GM19463 (cell line): ENCODE measurements at regions not wholly inside any gene's neighbourhood (a gene's known extent, or its start where the extent isn't known, plus 50 kb on each side); places are given as distances from the start of the nearest gene placed in this dataset.
"Not testable (repeated sequence)": the region's sequence is repeated elsewhere in the genome, so short reads cannot be mapped to it uniquely, and the experiment has no call there.

ENCODE experiments used
- ATAC-seq: cut with Tn5 transposase; IDR thresholded peaks from one replicate; pipeline ENCODE4 v1.9.1; 2021; ENCODE audit warnings: mild to moderate bottlenecking, moderate library complexity; ENCODE audit not compliant: unreplicated experiment

DNA sequence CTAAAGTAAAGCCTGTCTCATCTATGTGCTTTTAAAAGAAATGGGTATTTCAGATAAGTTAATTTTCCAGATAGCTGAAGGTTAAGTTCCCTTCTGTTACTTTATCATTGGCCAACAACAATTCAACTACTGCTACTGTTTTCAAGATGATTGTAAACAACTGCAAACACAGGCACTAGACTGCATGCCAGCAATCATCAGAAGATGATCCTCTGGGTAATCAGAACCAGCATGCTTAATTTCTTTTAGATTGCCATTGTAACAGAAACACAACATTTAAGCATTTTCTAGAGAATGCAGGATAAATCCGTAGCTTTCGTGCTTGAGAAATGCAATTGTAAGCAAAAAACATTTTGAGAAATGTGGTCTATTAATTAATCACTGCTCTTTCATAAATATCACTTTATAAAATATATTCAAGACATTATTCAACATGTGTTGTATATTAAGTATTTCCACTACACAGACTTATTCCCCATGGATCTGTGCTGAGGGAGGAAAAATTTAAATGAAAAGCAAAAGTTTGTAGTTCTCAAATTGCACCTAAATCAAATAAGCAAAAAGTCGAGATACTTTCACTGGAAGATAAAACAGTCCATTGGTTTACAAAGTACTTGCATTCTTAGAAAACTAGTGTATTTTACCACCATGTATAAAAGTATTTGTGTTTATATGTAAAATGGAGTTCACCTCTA lies 133.7 kb downstream of the ATL2 start:
- no peak for ATAC-seq

DNA sequence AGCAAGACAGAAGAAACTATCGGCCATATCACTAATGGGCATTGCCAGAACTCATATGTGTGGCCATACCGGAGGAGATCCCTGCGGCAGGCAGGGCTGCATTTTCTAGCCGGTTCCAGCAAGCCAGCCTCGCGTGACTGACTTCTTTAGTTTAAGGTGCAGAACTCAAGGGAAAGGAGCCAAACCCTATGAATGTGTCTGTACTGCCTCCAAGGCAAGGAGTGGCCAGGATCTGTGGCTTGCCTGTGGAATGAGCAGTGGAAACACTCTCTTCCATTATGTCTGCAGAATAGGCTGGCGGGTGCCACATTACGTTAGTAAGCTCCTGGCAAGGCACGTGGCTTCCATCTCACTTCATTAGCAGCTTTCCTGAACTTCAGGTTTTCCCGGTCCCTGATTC lies 137.6 kb downstream of the ATL2 start:
- no peak for ATAC-seq

DNA sequence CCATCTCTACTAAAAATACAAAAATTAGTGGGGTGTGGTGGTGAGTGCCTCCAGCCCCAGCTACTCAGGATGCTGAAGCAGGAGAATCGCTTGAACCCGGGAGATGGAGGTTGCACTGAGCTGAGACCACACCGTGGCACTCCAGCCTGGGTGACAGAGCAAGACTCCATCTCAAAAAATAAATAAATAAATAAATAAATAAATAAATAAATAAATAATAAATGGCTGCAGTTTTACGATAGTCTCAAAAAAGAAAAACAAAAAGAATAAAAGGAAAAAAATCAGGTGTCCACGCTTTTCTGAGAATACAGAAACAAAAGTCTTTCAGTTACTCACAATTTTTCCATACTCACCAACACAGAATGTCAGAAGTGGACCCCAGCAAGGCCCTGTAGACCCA lies 138.4 kb downstream of the ATL2 start:
- ATAC-seq: not testable (repeated sequence)

DNA sequence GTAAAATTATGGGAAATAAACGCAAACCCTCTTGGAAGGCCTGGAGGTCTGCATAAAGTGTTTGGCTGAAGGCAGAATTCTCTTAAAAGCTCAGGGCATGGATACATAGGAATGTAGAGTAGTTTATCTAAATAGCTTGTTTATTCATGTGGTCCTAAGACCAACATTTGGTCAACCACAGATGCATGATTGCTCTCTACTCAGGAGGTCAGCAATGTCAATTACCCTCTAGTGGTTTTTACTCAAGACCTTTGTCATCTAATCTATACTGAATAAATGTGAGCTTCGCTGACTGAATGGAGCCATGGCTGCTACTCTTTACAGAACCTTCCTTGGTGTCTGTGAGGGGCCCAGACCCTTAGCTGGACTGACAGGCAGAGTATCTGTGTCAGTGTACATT lies 139.8 kb downstream of the ATL2 start:
- no peak for ATAC-seq

DNA sequence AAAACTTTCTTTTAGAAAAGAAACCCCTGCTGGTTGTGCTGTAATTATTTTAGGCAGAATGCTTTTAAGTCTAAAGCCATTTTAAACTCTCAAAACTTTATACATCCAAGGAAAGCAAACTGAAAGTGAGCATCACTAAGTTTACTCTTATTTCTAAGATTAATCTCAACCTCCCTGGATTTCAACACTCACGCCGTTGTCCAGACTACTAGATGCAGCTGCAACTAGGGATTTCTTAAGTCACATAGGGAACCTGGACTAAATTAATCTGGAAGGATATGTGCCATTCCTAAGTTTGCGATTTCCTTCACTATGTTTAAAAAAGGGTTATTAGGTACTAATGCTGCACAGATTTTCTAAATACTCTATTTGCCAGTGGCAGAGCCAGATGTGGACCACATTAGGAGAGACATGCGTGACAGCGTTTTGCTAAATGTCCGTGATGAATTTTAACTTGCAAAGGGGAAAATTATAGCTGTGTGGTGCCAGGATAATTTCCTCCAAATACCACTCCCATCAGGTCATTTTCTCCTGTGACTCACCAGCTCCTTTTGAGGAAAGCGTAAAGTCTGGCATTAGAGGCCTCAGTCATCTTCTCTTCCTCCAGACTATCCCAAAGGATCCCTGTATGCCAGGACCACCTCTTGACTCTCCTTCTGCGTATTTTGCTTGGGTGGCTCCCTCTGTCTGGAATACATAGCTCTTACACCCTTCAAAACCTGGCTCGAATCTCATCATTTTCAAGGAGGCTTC lies 143.7 kb downstream of the ATL2 start:
- no peak for ATAC-seq

DNA sequence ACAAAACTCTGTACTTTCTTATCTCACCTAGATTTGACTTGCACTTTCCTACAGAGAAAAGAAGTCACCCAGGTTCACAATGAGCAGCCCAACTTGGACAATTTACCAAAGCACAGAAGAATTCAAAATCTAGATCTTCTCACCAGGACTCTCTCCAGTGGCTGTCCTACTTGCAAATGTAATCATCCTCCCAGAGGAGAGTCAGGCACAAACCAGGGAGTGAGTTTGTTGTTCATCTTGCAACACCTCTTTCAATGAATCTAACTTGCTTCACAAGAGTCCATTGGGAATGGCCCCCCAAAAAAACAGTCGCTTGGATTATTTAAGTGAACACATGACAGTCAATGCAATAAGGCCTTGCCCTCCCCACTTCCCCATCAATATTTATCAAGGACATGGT lies 144.6 kb downstream of the ATL2 start:
- ATAC-seq: no peak

DNA sequence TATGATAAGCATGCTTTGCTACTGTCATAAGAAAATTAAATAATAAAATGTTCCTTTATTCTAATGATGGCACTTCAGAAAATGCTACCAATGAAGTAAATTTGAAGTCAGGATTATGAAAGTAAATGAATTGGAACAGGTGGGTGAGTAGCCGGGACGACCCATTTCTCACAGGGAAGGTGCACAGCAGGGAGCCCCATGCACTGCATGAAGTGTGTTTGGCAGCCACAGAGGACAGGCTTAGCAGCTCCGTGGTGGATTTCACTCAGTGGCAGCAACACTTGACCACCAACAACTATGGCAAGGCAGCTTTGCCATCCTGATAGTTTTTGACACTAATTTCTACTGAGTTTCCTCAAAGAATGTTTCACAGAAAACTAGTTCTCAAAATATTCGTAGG lies 146.3 kb downstream of the ATL2 start:
- no peak for ATAC-seq

DNA sequence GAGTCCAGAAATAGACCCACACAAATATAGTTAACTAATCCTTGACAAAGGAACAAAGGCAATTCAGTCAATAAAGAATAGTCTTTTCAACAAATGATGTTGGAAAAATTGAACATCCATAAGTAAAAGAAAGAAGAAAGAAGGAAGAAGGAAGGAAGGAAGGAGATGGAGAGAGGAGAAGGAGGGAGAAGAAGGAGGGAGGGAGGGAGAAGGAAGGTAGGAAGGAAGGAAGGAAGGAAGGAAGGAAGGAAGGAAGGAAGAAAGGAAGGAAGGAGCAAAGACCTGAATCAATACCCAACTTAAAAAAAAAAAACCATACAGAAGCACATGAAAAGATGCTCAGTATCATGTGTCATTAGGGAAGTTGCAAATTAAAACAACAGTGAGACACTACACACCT lies 148.3 kb downstream of the ATL2 start:
- no peak for ATAC-seq

DNA sequence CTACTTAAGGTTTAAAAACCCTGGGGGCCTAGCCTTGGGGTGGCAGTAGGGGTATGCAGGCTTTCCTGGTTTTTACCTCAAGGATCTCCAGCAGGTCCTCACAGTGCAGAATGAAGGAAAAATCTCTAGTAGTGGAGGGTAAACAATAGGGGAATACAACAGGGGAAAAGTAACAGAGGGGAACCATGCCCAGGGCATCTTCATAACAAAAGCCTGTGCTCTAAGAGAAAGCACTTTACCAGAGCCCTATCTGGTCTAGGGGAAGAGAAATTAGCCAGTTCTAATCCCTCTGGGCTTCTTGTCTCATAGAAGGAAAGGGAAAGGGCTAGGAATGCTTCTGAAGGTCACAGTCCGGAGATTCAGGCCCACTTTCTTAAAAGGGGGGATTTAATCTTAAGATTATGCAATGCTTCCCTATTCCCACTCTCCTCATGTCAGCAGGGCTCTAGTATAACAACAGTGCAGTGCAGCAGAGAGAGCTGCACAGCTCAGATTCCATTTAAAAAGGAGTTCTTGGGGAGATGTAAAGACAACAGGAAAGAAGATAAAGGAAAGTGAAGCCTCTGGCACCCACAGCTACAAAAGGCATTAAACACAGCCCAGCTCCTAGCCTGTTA lies 149.0 kb upstream of the CYP1B1 start:
- ATAC-seq: no peak

DNA sequence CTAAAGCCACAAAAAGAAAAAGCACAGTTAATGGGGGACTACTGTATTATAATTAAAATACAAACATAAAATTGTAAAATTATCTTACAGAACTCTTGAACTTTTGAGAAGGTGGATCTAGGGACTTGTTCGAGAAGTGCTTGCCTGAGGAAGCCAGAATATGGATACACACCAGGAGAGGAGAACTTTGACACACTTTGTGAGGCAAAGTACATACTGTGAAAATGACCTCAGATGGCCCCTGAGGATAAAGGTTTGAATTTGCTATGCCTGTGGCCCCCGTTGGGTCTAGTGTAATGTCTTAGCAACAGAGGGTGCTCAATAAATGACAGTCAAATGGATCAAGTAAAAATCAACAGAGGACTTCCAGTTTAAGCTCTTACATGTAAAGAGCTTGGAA lies 148.2 kb upstream of the CYP1B1 start:
- ATAC-seq: no peak

DNA sequence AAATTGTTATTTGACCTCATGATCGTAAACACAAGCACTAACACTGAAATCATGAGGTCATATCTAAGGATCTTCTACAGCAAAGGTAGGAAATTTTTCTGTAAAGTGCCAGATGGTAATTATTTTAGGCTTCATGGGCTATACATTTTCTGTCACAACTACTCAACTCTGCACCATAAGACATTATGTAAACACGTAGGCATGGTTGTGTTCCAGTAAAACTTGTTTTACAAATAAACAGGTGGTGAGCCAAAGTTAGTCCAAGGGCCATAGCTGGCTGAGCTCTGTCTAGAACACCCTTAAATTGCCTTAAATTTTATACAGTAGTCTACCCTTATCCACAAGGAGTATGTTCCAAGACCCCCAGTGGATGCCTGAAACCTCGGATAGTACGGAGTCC lies 147.3 kb upstream of the CYP1B1 start:
- no peak for ATAC-seq

DNA sequence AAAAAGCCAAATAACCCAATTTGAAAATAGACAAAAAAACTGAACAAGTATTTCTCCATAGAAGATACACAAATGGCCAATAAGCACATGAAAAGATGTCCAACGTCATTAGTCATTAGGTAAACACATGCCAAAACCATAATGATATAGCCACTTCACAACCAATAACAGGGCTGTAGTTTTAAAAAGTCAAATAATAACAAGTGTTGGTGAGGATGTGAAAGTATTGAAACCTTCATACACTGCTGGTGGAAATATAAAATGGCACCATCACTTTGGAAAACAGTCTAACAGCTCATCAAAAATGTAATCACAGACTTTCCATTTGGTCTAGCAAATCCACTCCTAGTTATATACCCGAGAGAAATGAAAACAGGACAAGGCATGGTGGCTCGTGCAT lies 144.2 kb upstream of the CYP1B1 start:
- ATAC-seq: no peak

DNA sequence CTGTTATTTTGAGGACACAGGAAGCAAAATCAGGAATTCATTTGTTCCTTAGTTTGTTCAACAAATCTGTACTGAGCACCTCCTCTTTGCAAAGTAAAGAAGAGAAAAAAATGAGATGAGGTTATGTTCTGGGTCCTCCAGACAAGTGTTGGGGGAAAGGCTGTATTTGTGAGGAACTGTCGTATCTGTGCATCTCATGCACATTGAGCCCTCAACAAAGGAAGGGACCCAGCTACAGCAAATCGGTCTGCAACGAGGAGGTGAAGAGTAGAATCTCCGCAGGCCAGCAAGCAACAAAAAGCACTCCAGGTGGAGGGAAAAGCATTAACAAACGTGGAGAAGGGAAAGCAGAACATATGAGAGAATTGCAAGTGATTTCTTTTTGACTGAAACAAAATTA lies 143.0 kb upstream of the CYP1B1 start:
- ATAC-seq: no peak

DNA sequence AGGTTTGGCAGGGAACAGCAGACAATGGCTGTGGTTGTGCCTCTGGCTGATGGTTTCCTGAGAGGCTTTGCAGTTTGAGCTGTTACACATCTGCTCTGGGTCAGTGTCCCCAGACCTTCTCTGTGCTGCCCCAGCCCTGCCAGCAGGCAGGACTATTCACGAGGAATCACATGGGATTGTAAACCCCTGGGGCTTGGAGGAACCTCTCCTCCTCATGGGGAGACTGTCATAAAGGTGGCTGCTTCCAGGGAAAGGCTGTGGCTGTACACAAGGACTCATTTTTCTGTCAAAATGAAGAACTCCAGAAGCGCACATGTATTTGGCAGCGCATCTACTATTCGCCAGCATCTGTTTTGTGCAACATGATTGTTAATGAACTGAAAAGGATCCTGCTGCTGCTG lies 142.6 kb upstream of the CYP1B1 start:
- no peak for ATAC-seq

DNA sequence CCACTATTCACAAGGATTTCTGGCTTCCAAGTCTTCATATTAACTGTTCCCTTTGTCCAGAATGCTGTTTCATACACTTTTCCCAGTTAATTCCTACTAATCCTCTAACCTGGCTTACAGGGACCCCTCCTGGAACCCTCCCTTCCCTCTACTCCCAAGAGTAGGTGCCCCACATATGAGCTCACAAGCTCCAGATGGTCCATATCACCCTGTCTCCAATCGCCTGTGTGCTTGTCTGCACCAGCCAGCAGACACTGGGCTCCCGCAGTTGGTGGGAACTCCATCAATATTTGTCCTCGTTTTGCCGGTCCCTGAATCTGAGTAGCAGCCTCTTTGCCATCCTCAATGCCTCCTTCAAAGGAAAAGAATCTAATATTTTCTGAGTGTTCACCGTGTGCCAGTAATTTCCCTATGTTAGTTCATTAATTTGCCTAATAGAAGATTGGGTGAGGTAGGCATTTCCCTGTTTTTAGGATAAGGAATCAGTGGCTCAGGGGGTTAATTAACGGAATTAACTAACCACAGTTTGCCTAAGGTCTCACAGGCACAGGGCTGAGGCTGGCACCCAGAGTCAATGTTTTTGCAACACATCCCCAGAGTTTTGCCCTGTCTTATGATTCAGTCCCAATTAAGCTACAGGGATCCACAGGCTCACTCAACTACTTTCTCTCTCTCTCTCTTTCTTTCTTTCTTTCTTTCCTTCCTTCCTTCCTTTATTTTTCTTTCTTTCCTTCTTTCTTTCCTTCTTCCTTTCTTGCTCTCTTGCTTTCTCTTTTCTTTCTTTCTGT lies 141.6 kb upstream of the CYP1B1 start:
- ATAC-seq: no peak

DNA sequence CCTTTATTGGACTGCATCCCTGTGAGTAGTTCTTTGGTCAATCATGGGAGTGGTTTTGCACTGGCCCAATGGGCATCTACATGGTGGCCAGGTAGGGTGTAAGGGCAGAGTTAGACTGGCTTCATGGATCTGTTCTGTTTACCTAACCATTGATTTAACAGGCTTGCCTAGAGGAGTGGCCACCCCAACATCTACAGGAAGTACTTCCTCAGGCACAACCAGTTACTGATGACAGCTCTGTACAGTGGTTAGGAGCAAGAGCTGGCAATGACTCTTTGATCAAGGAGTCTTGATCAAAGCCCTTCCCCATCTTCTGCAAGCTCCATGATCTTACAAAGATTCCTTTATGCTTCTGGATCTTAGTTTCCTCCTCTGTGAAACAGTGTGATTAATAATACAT lies 140.9 kb upstream of the CYP1B1 start:
- ATAC-seq: no peak

DNA sequence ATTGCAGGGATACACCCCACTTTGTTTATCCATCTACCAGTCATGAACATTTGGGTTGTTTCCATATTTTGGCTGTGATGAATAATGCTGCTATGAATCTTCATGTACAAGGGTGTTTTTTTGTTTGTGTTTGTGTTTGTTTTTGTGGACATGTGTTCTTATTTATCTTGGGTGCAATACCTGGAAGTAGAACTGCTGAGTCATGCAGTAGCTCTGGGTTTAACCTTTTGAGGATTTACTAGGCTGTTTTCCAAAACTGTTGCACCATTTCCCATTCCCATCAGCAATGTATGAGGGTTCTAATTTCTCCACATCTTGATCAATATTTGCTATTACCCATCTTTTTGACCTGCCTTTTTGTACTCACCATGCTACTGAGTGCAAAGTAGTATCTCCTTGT lies 140.0 kb upstream of the CYP1B1 start:
- no peak for ATAC-seq

DNA sequence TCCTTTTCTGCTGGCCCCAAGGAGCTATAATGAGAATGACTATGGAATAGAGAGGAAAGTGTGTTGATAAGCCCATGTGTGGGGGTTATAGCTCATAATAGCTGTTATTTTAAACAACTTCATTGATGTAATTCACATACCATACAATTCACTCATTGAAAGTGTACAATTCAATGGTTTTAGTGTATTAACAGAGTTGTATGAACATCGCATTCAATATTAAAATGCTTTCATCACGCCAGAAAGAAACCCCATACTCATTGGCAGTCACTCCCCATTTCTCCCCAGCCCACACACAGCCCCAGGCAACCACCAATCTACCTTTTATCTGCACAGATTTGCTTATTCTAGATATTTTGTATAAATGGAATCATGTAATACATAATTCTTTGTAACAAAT lies 139.6 kb upstream of the CYP1B1 start:
- no peak for ATAC-seq

DNA sequence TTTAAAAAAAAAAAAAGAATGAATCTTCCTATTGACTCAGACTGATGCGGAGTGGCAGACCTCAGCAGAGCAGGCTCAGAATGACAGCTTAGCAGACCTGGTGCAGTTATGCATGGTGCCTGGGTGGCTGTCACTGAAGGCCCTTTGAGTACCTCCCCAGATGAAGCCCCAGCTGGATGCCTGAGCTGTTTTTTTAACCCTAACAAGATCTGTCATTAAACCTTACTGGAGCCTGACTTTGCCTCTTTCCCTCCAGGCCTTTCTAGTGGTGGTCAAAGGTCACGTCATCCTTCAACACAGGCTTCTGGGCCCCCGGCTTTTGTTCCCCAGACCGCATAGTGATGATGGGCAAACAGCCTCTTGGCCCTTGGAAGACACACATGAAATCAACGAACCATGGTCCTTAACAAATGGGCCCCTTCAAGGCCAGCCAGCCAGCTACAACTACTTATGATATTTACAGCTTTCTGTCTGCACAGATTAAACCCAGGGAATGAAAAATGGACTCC lies 138.3 kb upstream of the CYP1B1 start:
- no peak for ATAC-seq

DNA sequence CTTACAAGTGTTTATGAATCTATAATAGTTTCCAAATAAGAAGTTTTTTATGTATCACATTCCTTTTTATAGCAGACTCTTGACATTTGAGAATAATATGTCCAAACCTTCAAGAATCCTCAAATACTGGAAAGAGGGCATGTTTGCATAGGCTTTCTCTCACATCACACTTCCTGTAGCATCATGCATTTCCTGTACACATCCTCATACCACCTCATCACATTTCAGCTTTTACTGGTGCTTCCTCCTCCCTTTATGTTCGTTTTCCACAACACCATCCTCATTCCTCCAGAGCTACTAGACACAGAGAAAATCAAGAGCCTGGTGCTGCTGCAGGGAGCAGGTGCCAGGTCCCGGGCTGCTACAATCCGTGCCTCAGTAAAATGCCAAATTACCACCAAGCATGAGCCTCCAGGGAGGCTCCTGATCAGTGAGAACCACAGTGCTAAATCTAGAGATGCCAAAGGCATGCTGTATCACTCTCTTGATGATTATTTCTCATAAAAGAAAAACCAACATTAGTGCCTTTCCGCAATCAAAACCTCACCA lies 137.7 kb upstream of the CYP1B1 start:
- ATAC-seq: no peak

DNA sequence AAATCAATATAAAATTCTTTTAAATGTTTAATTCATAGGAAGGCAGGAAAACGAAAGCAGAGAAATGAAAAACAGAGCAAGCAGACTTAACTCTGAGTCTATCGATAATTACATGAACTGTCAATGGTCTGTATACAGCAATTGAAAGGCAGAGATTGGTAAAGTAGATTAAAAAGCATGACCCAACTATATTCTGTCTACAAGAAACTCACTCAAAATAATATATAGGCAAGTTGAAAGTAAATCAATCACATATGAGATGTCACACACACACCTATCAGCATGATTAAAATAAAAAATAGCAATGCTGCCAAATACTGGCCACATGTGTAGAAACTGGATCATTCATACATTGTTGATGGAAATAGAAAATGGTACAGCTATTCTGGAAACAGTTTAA lies 136.4 kb upstream of the CYP1B1 start:
- no peak for ATAC-seq
